Ovary (tissue), 3 donors: ENCODE measurements at regions not wholly inside any gene's neighbourhood (a gene's known extent, or its start where the extent isn't known, plus 50 kb on each side); places are given as distances from the start of the nearest gene placed in this dataset.

ENCODE experiments used
- CTCF ChIP-seq, 3 donors: fragments of 450-650 bp in 2 of 3; fragments of 200-600 bp in 1 of 3; IDR thresholded peaks; one replicate each; pipeline versions ENCODE4 v1.5.1 to v1.8.0; 2016 to 2022; ENCODE audit warnings: antibody characterized with exemption in 3 of 3, mild to moderate bottlenecking in 1 of 3
- POLR2A ChIP-seq: fragments of 450-650 bp; IDR thresholded peaks from one replicate; pipeline ENCODE4 v1.6.1; 2017; ENCODE audit warnings: antibody characterized with exemption, mild to moderate bottlenecking, moderate library complexity
- donor health status: DM: no; HTN: no; CAD: no.

- TF ChIP-seq POLR2A (no peak), CTCF (IDR thresholded peaks at IDR 0.05) (no peak)
These were observed 188.8 kb upstream of the FOXP2 start for GRCh38 chr7:114225784-114226183.
